CD4-positive, CD25-positive, alpha-beta regulatory T cell (primary cell): ENCODE measurements at regions not wholly inside any gene's neighbourhood (a gene's known extent, or its start where the extent isn't known, plus 50 kb on each side); places are given as distances from the start of the nearest gene placed in this dataset.
A peak's percentile ranks its signal among the peaks of the same experiment; 100 is the strongest.

Source experiments
- ATAC-seq, 2 donors: fragments of 150-1000 bp; cut with Tn5 transposase; one replicate each; pipeline ENCODE4 v1.10.0; 2021; ENCODE audit warnings: low read depth in 2 of 2, moderate number of reproducible peaks in 2 of 2, moderate library complexity in 1 of 2
- DNase-seq, 3 donors: peaks; one replicate each; pipeline versions ENCODE4 v3.0.0 to v3.0.0-alpha.2; 2012 to 2022; ENCODE audit warnings: mixed read lengths in 1 of 3
- H3K27ac ChIP-seq: one replicate; pipeline ENCODE4 v1.7.0; 2013; ENCODE audit warnings: mild to moderate bottlenecking, low read length; ENCODE audit not compliant: insufficient read depth, poor library complexity, severe bottlenecking
- H3K27me3 ChIP-seq: one replicate; pipeline ENCODE4 v1.7.0; 2013; ENCODE audit warnings: low read length; ENCODE audit not compliant: control insufficient read depth, insufficient read depth
- H3K36me3 ChIP-seq: one replicate; pipeline ENCODE4 v1.7.0; 2013; ENCODE audit warnings: mild to moderate bottlenecking, low read length, moderate library complexity; ENCODE audit not compliant: control insufficient read depth, insufficient read depth
- H3K4me1 ChIP-seq: 2 replicates; pipeline ENCODE4 v1.7.0; 2013; ENCODE audit warnings: mild to moderate bottlenecking, low read length; ENCODE audit not compliant: insufficient read depth, control insufficient read depth, poor library complexity, severe bottlenecking
- H3K4me3 ChIP-seq: one replicate; pipeline ENCODE4 v1.7.0; 2013; ENCODE audit warnings: low read depth, mild to moderate bottlenecking, low read length, moderate library complexity
- H3K9me3 ChIP-seq, 2 experiments: 1 replicate in 1 of 2; 2 replicates in 1 of 2; pipeline ENCODE4 v1.7.0; 2013; ENCODE audit warnings: low read length in 2 of 2, mild to moderate bottlenecking in 1 of 2, moderate library complexity in 1 of 2; ENCODE audit not compliant: control insufficient read depth in 2 of 2
- H3K27ac Mint-ChIP-seq, 3 donors: one replicate each; pipeline ENCODE4 v1.8.0; 2020 to 2022; ENCODE audit warnings: mild to moderate bottlenecking in 3 of 3, mixed read lengths in 3 of 3, moderate library complexity in 2 of 3
- H3K27me3 Mint-ChIP-seq: one replicate; pipeline ENCODE4 v1.8.0; 2022; ENCODE audit warnings: mild to moderate bottlenecking, mixed read lengths
- H3K36me3 Mint-ChIP-seq: one replicate; pipeline ENCODE4 v1.8.0; 2020; ENCODE audit warnings: mixed read lengths
- H3K4me1 Mint-ChIP-seq, 4 donors: one replicate each; pipeline ENCODE4 v1.8.0; 2020 to 2022; ENCODE audit warnings: mixed read lengths in 4 of 4, mild to moderate bottlenecking in 1 of 4
- H3K4me3 Mint-ChIP-seq, 4 donors: one replicate each; pipeline ENCODE4 v1.8.0; 2020 to 2022; ENCODE audit warnings: mild to moderate bottlenecking in 4 of 4, mixed read lengths in 4 of 4, moderate library complexity in 3 of 4
- H3K9me3 Mint-ChIP-seq, 7 donors: one replicate each; pipeline ENCODE4 v1.8.0; 2020 to 2022; ENCODE audit warnings: mixed read lengths in 7 of 7, mild to moderate bottlenecking in 3 of 7, moderate library complexity in 2 of 7

- no peak overlapping the region for H3K4me3 ChIP-seq
- H3K9me3 Mint-ChIP-seq: peaks cover 0 to 3% (median 0%) of the 10 kb centered on the region in 7 donors
- DNase-seq (peak; percentile 2 to 49 (median 10)), ATAC-seq (no peak)
- H3K27ac Mint-ChIP-seq: no peak overlapping the region
- peaks cover 0 to 3% (median under 1%) of the 10 kb centered on the region in 4 donors for H3K4me1 Mint-ChIP-seq
- peaks cover 13% of the 10 kb centered on the region for H3K27me3 Mint-ChIP-seq
- no peaks in the 10 kb centered on the region for H3K36me3 Mint-ChIP-seq
- H3K4me3 Mint-ChIP-seq: no peak overlapping the region
- H3K9me3 ChIP-seq: no peaks in the 10 kb centered on the region
- H3K27me3 ChIP-seq: peaks cover 2% of the 10 kb centered on the region
- H3K27ac ChIP-seq: no peak overlapping the region
- H3K4me1 ChIP-seq: no peaks in the 10 kb centered on the region
- no peaks in the 10 kb centered on the region for H3K36me3 ChIP-seq
These were observed 193.2 kb upstream of the PLET1 start for GRCh38 chr11:112453601-112454577.

GRCh38 chr11:112454841-112455240, 194.2 kb upstream of the PLET1 start:
- peaks cover 7% of the 10 kb centered on the region for H3K27me3 Mint-ChIP-seq
- H3K4me3 Mint-ChIP-seq: no peak overlapping the region
- H3K9me3 Mint-ChIP-seq: peaks cover 0 to 5% (median 0%) of the 10 kb centered on the region in 7 donors
- H3K27ac ChIP-seq: no peak overlapping the region
- H3K9me3 ChIP-seq: no peaks in the 10 kb centered on the region
- H3K36me3 Mint-ChIP-seq: no peaks in the 10 kb centered on the region
- H3K4me1 Mint-ChIP-seq: peaks cover 0 to 6% (median 1%) of the 10 kb centered on the region in 4 donors
- H3K36me3 ChIP-seq: no peaks in the 10 kb centered on the region
- no peak overlapping the region for H3K27ac Mint-ChIP-seq
- H3K27me3 ChIP-seq: peaks cover 2% of the 10 kb centered on the region
- ATAC-seq: no peak
- peak in 1 of 3 donors; percentile 10 for DNase-seq
- H3K4me3 ChIP-seq: no peak overlapping the region
- H3K4me1 ChIP-seq: no peaks in the 10 kb centered on the region

GRCh38 chr11:112455791-112456190, 195.1 kb upstream of the PLET1 start:
- Histone ChIP-seq H3K4me1 (no peaks in the 10 kb centered on the region), H3K4me3 (no peak overlapping the region), H3K9me3 (no peaks in the 10 kb centered on the region), H3K36me3 (no peaks in the 10 kb centered on the region), H3K27ac (no peak overlapping the region), H3K27me3 (no peaks in the 10 kb centered on the region)
- Mint-ChIP-seq H3K4me3 (no peak overlapping the region), H3K9me3 (peaks cover 0 to 2% (median 0%) of the 10 kb centered on the region in 7 donors), H3K27ac (no peak overlapping the region), H3K36me3 (no peaks in the 10 kb centered on the region), H3K4me1 (peaks cover 0 to 6% (median 1%) of the 10 kb centered on the region in 4 donors), H3K27me3 (peaks cover 7% of the 10 kb centered on the region)
- DNase-seq (no peak), ATAC-seq (no peak)

GRCh38 chr11:112457532-112457931, 196.9 kb upstream of the PLET1 start:
- Histone ChIP-seq H3K9me3 (no peaks in the 10 kb centered on the region), H3K36me3 (no peaks in the 10 kb centered on the region), H3K4me1 (no peaks in the 10 kb centered on the region), H3K27me3 (no peaks in the 10 kb centered on the region), H3K4me3 (no peak overlapping the region), H3K27ac (no peak overlapping the region)
- ATAC-seq: no peak
- H3K27ac Mint-ChIP-seq: no peak overlapping the region
- no peaks in the 10 kb centered on the region for H3K36me3 Mint-ChIP-seq
- DNase-seq: no peak
- H3K27me3 Mint-ChIP-seq: peaks cover 7% of the 10 kb centered on the region
- no peak overlapping the region for H3K4me3 Mint-ChIP-seq
- H3K9me3 Mint-ChIP-seq: peaks cover 0 to 2% (median 0%) of the 10 kb centered on the region in 7 donors
- H3K4me1 Mint-ChIP-seq: peaks cover 0 to 6% (median 1%) of the 10 kb centered on the region in 4 donors

GRCh38 chr11:112459001-112459400, 198.3 kb upstream of the PLET1 start:
- Mint-ChIP-seq H3K36me3 (no peaks in the 10 kb centered on the region), H3K27ac (no peak overlapping the region), H3K27me3 (peaks cover 7% of the 10 kb centered on the region), H3K4me1 (peaks cover 0 to 6% (median 1%) of the 10 kb centered on the region in 4 donors), H3K4me3 (peak overlapping the region in 1 of 4 donors; percentile 33), H3K9me3 (peaks cover 0 to 3% (median 0%) of the 10 kb centered on the region in 7 donors)
- H3K27me3 ChIP-seq: no peaks in the 10 kb centered on the region
- H3K27ac ChIP-seq: no peak overlapping the region
- no peaks in the 10 kb centered on the region for H3K4me1 ChIP-seq
- ATAC-seq: no peak
- no peaks in the 10 kb centered on the region for H3K36me3 ChIP-seq
- H3K9me3 ChIP-seq: no peaks in the 10 kb centered on the region
- DNase-seq: no peak
- H3K4me3 ChIP-seq: peak overlapping the region; percentile 46

- Histone ChIP-seq H3K27me3 (no peaks in the 10 kb centered on the region), H3K4me1 (no peaks in the 10 kb centered on the region), H3K27ac (no peak overlapping the region), H3K36me3 (no peaks in the 10 kb centered on the region), H3K4me3 (no peak overlapping the region), H3K9me3 (no peaks in the 10 kb centered on the region)
- Mint-ChIP-seq H3K9me3 (peaks cover 0 to 5% (median 0%) of the 10 kb centered on the region in 7 donors), H3K4me3 (no peak overlapping the region), H3K4me1 (peaks cover 0 to 5% (median 0%) of the 10 kb centered on the region in 4 donors), H3K36me3 (no peaks in the 10 kb centered on the region), H3K27ac (no peak overlapping the region), H3K27me3 (peaks cover 7% of the 10 kb centered on the region)
- ATAC-seq (no peak), DNase-seq (no peak)
These were observed 199.5 kb upstream of the PLET1 start for GRCh38 chr11:112460141-112460540.

GRCh38 chr11:112464949-112465348, 204.3 kb upstream of the PLET1 start:
- H3K27ac Mint-ChIP-seq: no peak overlapping the region

More at GRCh38 chr11:112464949-112465348, 204.3 kb upstream of the PLET1 start:
- Mint-ChIP-seq H3K4me1 (no peaks in the 10 kb centered on the region), H3K27me3 (peaks cover 9% of the 10 kb centered on the region), H3K36me3 (no peaks in the 10 kb centered on the region), H3K9me3 (peaks cover 0 to 5% (median 0%) of the 10 kb centered on the region in 7 donors), H3K4me3 (no peak overlapping the region)
- Histone ChIP-seq H3K27me3 (no peaks in the 10 kb centered on the region), H3K27ac (no peak overlapping the region), H3K9me3 (no peaks in the 10 kb centered on the region), H3K36me3 (no peaks in the 10 kb centered on the region), H3K4me3 (no peak overlapping the region), H3K4me1 (no peaks in the 10 kb centered on the region)
- ATAC-seq: no peak
- DNase-seq: no peak
